ENCODE measurements at regions not wholly inside any gene's neighbourhood (a gene's known extent, or its start where the extent isn't known, plus 50 kb on each side); places are given as distances from the start of the nearest gene placed in this dataset.

GRCh38 chr3:24832891-24833290 is 338.2 kb upstream of the THRB start:
- no peak for TF ChIP-seq POLR2AphosphoS5 (IDR thresholded peaks at IDR 0.05)
- no peak for TF ChIP-seq CTCF (IDR thresholded peaks at IDR 0.05)
- TF ChIP-seq EP300 (IDR thresholded peaks at IDR 0.05), result no peak
- no peak for TF ChIP-seq POLR2A (IDR thresholded peaks at IDR 0.05)
- 66% methylated on average over 5 of the region's 5 CpGs for WGBS
- no peak for DNase-seq (ENCODE audit: low spot score in 2 of 2)
- H3K27ac ChIP-seq, result no peak overlapping the region
- no peaks in the 10 kb centered on the region for H3K9me3 ChIP-seq
- H3K4me3 ChIP-seq, result no peak overlapping the region
- peaks cover 22% of the 10 kb centered on the region for H3K27me3 ChIP-seq
- no peaks in the 10 kb centered on the region for H3K36me3 ChIP-seq
- H3K4me1 ChIP-seq, result peaks cover 18% of the 10 kb centered on the region

DNA sequence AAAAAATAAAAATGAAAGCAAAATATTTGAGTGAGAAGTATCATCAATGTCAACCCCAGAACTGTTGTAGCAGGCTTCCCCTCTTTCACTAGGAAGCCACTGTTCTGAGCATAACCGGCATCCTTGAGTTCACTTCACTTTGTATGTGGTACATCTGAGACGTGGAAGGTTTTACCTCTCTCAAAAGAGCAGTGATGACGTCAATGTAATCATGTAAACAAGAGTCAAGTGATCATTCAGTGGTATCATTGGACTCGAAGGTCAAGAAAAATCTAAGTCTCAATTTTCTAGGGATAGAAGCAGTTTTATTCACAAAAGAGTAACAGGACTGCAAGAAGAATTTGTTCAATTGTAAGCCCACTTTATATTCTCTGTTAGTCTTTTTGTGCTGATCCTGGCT is 339.8 kb upstream of the THRB start:
- Histone ChIP-seq H3K36me3 (no peaks in the 10 kb centered on the region), H3K4me3 (no peak overlapping the region), H3K4me1 (peaks cover 11% of the 10 kb centered on the region), H3K9me3 (no peaks in the 10 kb centered on the region), H3K27me3 (peaks cover 16% of the 10 kb centered on the region), H3K27ac (no peak overlapping the region)
- DNase-seq (ENCODE audit: low spot score in 2 of 2), result no peak
- TF ChIP-seq POLR2A (IDR thresholded peaks at IDR 0.05), result no peak
- TF ChIP-seq EP300 (IDR thresholded peaks at IDR 0.05), result no peak
- TF ChIP-seq POLR2AphosphoS5 (IDR thresholded peaks at IDR 0.05), result no peak
- TF ChIP-seq CTCF (IDR thresholded peaks at IDR 0.05), result no peak
- 75% methylated on average over 4 of the region's 4 CpGs for WGBS

DNA sequence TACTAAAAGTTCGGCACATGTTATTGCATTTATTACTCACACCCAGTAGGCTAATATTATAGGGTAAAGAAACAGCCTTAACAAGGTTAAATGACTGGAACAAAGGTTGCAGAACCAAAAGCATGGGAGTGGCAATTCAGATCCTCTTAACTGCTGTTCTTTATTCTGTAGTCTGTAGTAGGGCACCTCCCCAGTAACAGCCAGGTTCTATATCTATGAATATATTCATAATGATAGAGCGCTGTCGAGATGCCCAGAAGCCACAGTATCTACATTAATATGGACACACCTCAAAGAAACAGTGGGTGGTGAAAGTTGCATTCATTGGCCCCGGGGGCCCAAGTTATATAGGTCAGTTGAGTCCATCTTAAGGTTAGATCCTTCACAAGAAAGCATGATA is 340.9 kb upstream of the THRB start:
- H3K36me3 ChIP-seq, result no peaks in the 10 kb centered on the region
- TF ChIP-seq POLR2A (IDR thresholded peaks at IDR 0.05) (no peak), EP300 (IDR thresholded peaks at IDR 0.05) (no peak), CTCF (IDR thresholded peaks at IDR 0.05) (no peak), POLR2AphosphoS5 (IDR thresholded peaks at IDR 0.05) (no peak)
- no peak for DNase-seq (ENCODE audit: low spot score in 2 of 2)
- no peak overlapping the region for H3K4me3 ChIP-seq
- no peaks in the 10 kb centered on the region for H3K9me3 ChIP-seq
- H3K27ac ChIP-seq, result no peak overlapping the region
- H3K4me1 ChIP-seq, result peaks cover under 1% of the 10 kb centered on the region
- peaks cover 5% of the 10 kb centered on the region for H3K27me3 ChIP-seq
- WGBS, result 90% methylated on average over 4 of the region's 4 CpGs

GRCh38 chr3:24837601-24838000 is 343.0 kb upstream of the THRB start:
- TF ChIP-seq POLR2A (IDR thresholded peaks at IDR 0.05), result no peak
- TF ChIP-seq CTCF (IDR thresholded peaks at IDR 0.05), result no peak
- no peak for TF ChIP-seq POLR2AphosphoS5 (IDR thresholded peaks at IDR 0.05)
- TF ChIP-seq EP300 (IDR thresholded peaks at IDR 0.05), result no peak
- 74% methylated on average over 3 of the region's 3 CpGs for WGBS
- H3K27me3 ChIP-seq, result no peaks in the 10 kb centered on the region
- H3K36me3 ChIP-seq, result no peaks in the 10 kb centered on the region
- no peak for DNase-seq (ENCODE audit: low spot score in 2 of 2)
- H3K27ac ChIP-seq, result no peak overlapping the region
- H3K4me1 ChIP-seq, result no peaks in the 10 kb centered on the region
- no peak overlapping the region for H3K4me3 ChIP-seq
- H3K9me3 ChIP-seq, result no peaks in the 10 kb centered on the region

GRCh38 chr3:24838533-24838932 is 343.9 kb upstream of the THRB start:
- H3K27me3 ChIP-seq, result no peaks in the 10 kb centered on the region
- no peak for DNase-seq (ENCODE audit: low spot score in 2 of 2)
- no peaks in the 10 kb centered on the region for H3K4me1 ChIP-seq
- H3K4me3 ChIP-seq, result no peak overlapping the region
- TF ChIP-seq POLR2AphosphoS5 (IDR thresholded peaks at IDR 0.05) (no peak), POLR2A (IDR thresholded peaks at IDR 0.05) (no peak), EP300 (IDR thresholded peaks at IDR 0.05) (no peak), CTCF (IDR thresholded peaks at IDR 0.05) (no peak)
- no peak overlapping the region for H3K27ac ChIP-seq
- no peaks in the 10 kb centered on the region for H3K36me3 ChIP-seq
- no peaks in the 10 kb centered on the region for H3K9me3 ChIP-seq

All from suprapubic skin (tissue), 4 donors.